GM12873 (cell line): ENCODE measurements at regions not wholly inside any gene's neighbourhood (a gene's known extent, or its start where the extent isn't known, plus 50 kb on each side); places are given as distances from the start of the nearest gene placed in this dataset.

Experiments used
- CTCF ChIP-seq: IDR thresholded peaks from 2 replicates; pipeline ENCODE4 v1.5.1; 2012; ENCODE audit warnings: low read depth, mild to moderate bottlenecking, moderate library complexity, low read length, control low read depth; ENCODE audit not compliant: insufficient read depth; ENCODE audit errors: missing control alignments

- no peak for TF ChIP-seq CTCF
Observed at GRCh38 chr18:45387229-45387628, 228.0 kb upstream of the SLC14A2 start.

- TF ChIP-seq CTCF, result no peak
Observed at GRCh38 chr18:45398448-45398847, 216.8 kb upstream of the SLC14A2 start.

- TF ChIP-seq CTCF, result no peak
Observed at GRCh38 chr18:45399146-45399545, 216.1 kb upstream of the SLC14A2 start.

- no peak for TF ChIP-seq CTCF
Observed at GRCh38 chr18:45399643-45400042, 215.6 kb upstream of the SLC14A2 start.

GRCh38 chr18:45402485-45403056, 212.7 kb upstream of the SLC14A2 start:
- TF ChIP-seq CTCF, result no peak

GRCh38 chr18:45403341-45404049, 211.8 kb upstream of the SLC14A2 start:
- TF ChIP-seq CTCF, result no peak

GRCh38 chr18:45408218-45408617, 207.1 kb upstream of the SLC14A2 start:
- no peak for TF ChIP-seq CTCF
